ENCODE measurements at regions not wholly inside any gene's neighbourhood (a gene's known extent, or its start where the extent isn't known, plus 50 kb on each side); places are given as distances from the start of the nearest gene placed in this dataset.

- TF ChIP-seq CTCF (IDR thresholded peaks at IDR 0.05; ENCODE audit: insufficient read depth, low read depth, low read length) (no peak), EZH2 (IDR thresholded peaks at IDR 0.05; ENCODE audit: insufficient read depth, low read length) (no peak)
Measured at GRCh38 chr7:18313965-18314364, 181.6 kb upstream of the HDAC9 start.

Measured in astrocyte (in vitro differentiated cells and primary cell).